DOHH2 (cell line): ENCODE measurements at regions not wholly inside any gene's neighbourhood (a gene's known extent, or its start where the extent isn't known, plus 50 kb on each side); places are given as distances from the start of the nearest gene placed in this dataset.

Experiments used
- H3F3A ChIP-seq: fragments of 200-600 bp; sonication (generic), shearing (Covaris generic); 2 replicates; pipeline ENCODE4 v1.6.0; 2016; ENCODE audit warnings: antibody characterized with exemption, mild to moderate bottlenecking; ENCODE audit not compliant: control insufficient read depth, insufficient read depth
- H3K27ac ChIP-seq: fragments of 200-600 bp; sonication (generic); 2 replicates; pipeline ENCODE4 v1.5.1; 2014; ENCODE audit warnings: low read depth, mild to moderate bottlenecking, low read length, moderate library complexity
- H3K27me3 ChIP-seq: fragments of 200-600 bp; sonication (generic); 2 replicates; pipeline ENCODE4 v1.6.1; 2014; ENCODE audit warnings: mild to moderate bottlenecking, low read length, mixed read lengths; ENCODE audit not compliant: control insufficient read depth
- H3K36me3 ChIP-seq: fragments of 200-600 bp; sonication (generic); 2 replicates; pipeline ENCODE4 v1.6.1; 2014; ENCODE audit warnings: mild to moderate bottlenecking, low read length, moderate library complexity, mixed read lengths; ENCODE audit not compliant: control insufficient read depth
- H3K4me1 ChIP-seq: fragments of 200-600 bp; sonication (generic); 2 replicates; pipeline ENCODE4 v1.6.1; 2014; ENCODE audit warnings: mild to moderate bottlenecking, low read length, mixed read lengths; ENCODE audit not compliant: control insufficient read depth
- H3K4me2 ChIP-seq: fragments of 200-600 bp; sonication (generic); 2 replicates; pipeline ENCODE4 v1.6.0; 2014; ENCODE audit warnings: mild to moderate bottlenecking, low read length, moderate library complexity
- H3K4me3 ChIP-seq: fragments of 200-600 bp; sonication (generic); 2 replicates; pipeline ENCODE4 v1.5.1; 2014; ENCODE audit warnings: mild to moderate bottlenecking, low read length, mixed read lengths
- H3K79me2 ChIP-seq: fragments of 200-600 bp; sonication (generic); 2 replicates; pipeline ENCODE4 v1.6.1; 2014; ENCODE audit warnings: mild to moderate bottlenecking, low read length, mixed read lengths; ENCODE audit not compliant: control insufficient read depth
- H3K9me2 ChIP-seq: fragments of 200-600 bp; sonication (generic); replicated peaks from 2 replicates; pipeline ENCODE4 v1.6.1; 2014; ENCODE audit warnings: mild to moderate bottlenecking, low read length, mixed read lengths; ENCODE audit not compliant: control insufficient read depth
- H3K9me3 ChIP-seq: fragments of 200-600 bp; sonication (generic); 2 replicates; pipeline ENCODE4 v1.6.1; 2014; ENCODE audit warnings: antibody characterized with exemption, low read length, mixed read lengths; ENCODE audit not compliant: control insufficient read depth, insufficient read depth
- H4K20me1 ChIP-seq: fragments of 200-600 bp; sonication (generic); 2 replicates; pipeline ENCODE4 v1.6.0; 2014; ENCODE audit warnings: low read depth, mild to moderate bottlenecking, antibody characterized with exemption, low read length, moderate library complexity; ENCODE audit not compliant: control insufficient read depth, insufficient read depth
- EZH2phosphoT487 ChIP-seq: fragments of 200-600 bp; sonication (generic); IDR thresholded peaks from 2 replicates; pipeline ENCODE4 v1.6.1; 2017; ENCODE audit warnings: borderline replicate concordance, mild to moderate bottlenecking, antibody characterized with exemption, low read length, moderate library complexity, mixed read lengths
- TF ChIP-seq, protein P1 (sequence below): fragments of 200-600 bp; sonication (generic); IDR thresholded peaks from one replicate; pipeline ENCODE4 v1.5.1; 2014; ENCODE audit warnings: antibody characterized with exemption, mild to moderate bottlenecking, low read depth, low read length; ENCODE audit not compliant: poor library complexity, severe bottlenecking

- no peaks in the 10 kb centered on the region for H3F3A ChIP-seq
- no peaks in the 10 kb centered on the region for H3K9me3 ChIP-seq
- H4K20me1 ChIP-seq, result no peaks in the 10 kb centered on the region
- H3K9me2 ChIP-seq, result no peaks in the 10 kb centered on the region
- H3K4me3 ChIP-seq, result no peak overlapping the region
- H3K79me2 ChIP-seq, result no peaks in the 10 kb centered on the region
- no peaks in the 10 kb centered on the region for H3K36me3 ChIP-seq
- no peaks in the 10 kb centered on the region for H3K4me1 ChIP-seq
- H3K4me2 ChIP-seq, result no peak overlapping the region
- no peak for TF ChIP-seq EZH2phosphoT487
- TF ChIP-seq, protein P1, sequence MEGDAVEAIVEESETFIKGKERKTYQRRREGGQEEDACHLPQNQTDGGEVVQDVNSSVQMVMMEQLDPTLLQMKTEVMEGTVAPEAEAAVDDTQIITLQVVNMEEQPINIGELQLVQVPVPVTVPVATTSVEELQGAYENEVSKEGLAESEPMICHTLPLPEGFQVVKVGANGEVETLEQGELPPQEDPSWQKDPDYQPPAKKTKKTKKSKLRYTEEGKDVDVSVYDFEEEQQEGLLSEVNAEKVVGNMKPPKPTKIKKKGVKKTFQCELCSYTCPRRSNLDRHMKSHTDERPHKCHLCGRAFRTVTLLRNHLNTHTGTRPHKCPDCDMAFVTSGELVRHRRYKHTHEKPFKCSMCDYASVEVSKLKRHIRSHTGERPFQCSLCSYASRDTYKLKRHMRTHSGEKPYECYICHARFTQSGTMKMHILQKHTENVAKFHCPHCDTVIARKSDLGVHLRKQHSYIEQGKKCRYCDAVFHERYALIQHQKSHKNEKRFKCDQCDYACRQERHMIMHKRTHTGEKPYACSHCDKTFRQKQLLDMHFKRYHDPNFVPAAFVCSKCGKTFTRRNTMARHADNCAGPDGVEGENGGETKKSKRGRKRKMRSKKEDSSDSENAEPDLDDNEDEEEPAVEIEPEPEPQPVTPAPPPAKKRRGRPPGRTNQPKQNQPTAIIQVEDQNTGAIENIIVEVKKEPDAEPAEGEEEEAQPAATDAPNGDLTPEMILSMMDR, result no peak
- no peaks in the 10 kb centered on the region for H3K27me3 ChIP-seq
- no peak overlapping the region for H3K27ac ChIP-seq
Measured at GRCh38 chr15:62450061-62450460, 285.0 kb upstream of the C2CD4B start.

DNA sequence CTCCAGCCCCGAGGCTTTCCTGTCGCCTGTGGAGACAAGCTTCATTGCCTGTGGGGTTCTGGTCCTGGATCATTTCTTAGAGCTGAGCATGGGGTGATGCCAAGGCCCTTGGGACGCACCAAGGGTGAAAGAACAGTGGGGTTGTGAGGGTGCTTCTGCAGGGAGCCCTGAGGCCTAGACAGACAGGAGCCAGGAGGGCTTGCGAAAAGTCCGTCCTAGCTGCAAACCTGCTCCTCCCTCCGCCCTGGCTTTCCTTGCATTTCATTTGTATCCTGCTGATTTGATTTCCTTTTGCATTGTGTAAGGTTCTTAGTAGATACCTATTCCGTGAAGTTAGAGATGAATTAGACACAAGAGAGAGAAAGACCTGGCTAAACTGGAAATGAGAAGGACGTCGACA is 286.9 kb upstream of the C2CD4B start:
- Histone ChIP-seq H3K4me3 (no peak overlapping the region), H4K20me1 (no peaks in the 10 kb centered on the region), H3K79me2 (no peaks in the 10 kb centered on the region), H3K27ac (no peak overlapping the region), H3K36me3 (no peaks in the 10 kb centered on the region), H3K9me2 (no peaks in the 10 kb centered on the region), H3F3A (no peaks in the 10 kb centered on the region), H3K9me3 (no peaks in the 10 kb centered on the region), H3K4me2 (no peak overlapping the region), H3K4me1 (no peaks in the 10 kb centered on the region), H3K27me3 (no peaks in the 10 kb centered on the region)
- no peak for TF ChIP-seq EZH2phosphoT487
- TF ChIP-seq, protein P1, result no peak

- Histone ChIP-seq H3K36me3 (no peaks in the 10 kb centered on the region), H4K20me1 (no peaks in the 10 kb centered on the region), H3F3A (no peaks in the 10 kb centered on the region), H3K4me2 (no peak overlapping the region), H3K9me2 (no peaks in the 10 kb centered on the region), H3K27ac (no peak overlapping the region), H3K4me1 (no peaks in the 10 kb centered on the region), H3K9me3 (no peaks in the 10 kb centered on the region), H3K4me3 (no peak overlapping the region), H3K79me2 (no peaks in the 10 kb centered on the region), H3K27me3 (no peaks in the 10 kb centered on the region)
- TF ChIP-seq, protein P1, result no peak
- no peak for TF ChIP-seq EZH2phosphoT487
Measured at GRCh38 chr15:62452667-62453066, 287.6 kb upstream of the C2CD4B start.

- H3K4me2 ChIP-seq, result no peak overlapping the region
- no peaks in the 10 kb centered on the region for H3K27me3 ChIP-seq
- H3K27ac ChIP-seq, result no peak overlapping the region
Measured at GRCh38 chr15:62453375-62453774, 288.3 kb upstream of the C2CD4B start.

More at GRCh38 chr15:62453375-62453774, 288.3 kb upstream of the C2CD4B start:
- H4K20me1 ChIP-seq, result no peaks in the 10 kb centered on the region
- no peaks in the 10 kb centered on the region for H3K4me1 ChIP-seq
- H3K4me3 ChIP-seq, result no peak overlapping the region
- no peaks in the 10 kb centered on the region for H3K9me3 ChIP-seq
- no peaks in the 10 kb centered on the region for H3K36me3 ChIP-seq
- no peaks in the 10 kb centered on the region for H3F3A ChIP-seq
- TF ChIP-seq, protein P1, result no peak
- no peak for TF ChIP-seq EZH2phosphoT487
- H3K9me2 ChIP-seq, result no peaks in the 10 kb centered on the region
- no peaks in the 10 kb centered on the region for H3K79me2 ChIP-seq
